PFSK-1 (cell line): ENCODE measurements at regions not wholly inside any gene's neighbourhood (a gene's known extent, or its start where the extent isn't known, plus 50 kb on each side); places are given as distances from the start of the nearest gene placed in this dataset.

Experiments
- FOXP2 ChIP-seq: optimal IDR thresholded peaks from 2 replicates; pipeline ENCODE3; 2011; ENCODE audit warnings: borderline replicate concordance, control low read depth, inconsistent platforms; ENCODE audit not compliant: insufficient read depth; ENCODE audit errors: extremely low read length, extremely low read depth
- POLR2AphosphoS5 ChIP-seq: IDR thresholded peaks from 2 replicates; pipeline ENCODE4 v1.6.1; 2012; ENCODE audit warnings: low read depth, mild to moderate bottlenecking, control low read depth, low read length, moderate library complexity
- SIN3A ChIP-seq: IDR thresholded peaks from 2 replicates; pipeline ENCODE4 v1.6.1; 2012; ENCODE audit warnings: mild to moderate bottlenecking, low read length, moderate library complexity, borderline replicate concordance; ENCODE audit not compliant: insufficient read depth
- TAF1 ChIP-seq: IDR thresholded peaks from 2 replicates; pipeline ENCODE4 v1.6.1; 2012; ENCODE audit warnings: low read length, control low read depth, borderline replicate concordance; ENCODE audit not compliant: insufficient read depth
- TF ChIP-seq, protein P1 (sequence below), 2 experiments: IDR thresholded peaks; 2 replicates each; pipeline versions ENCODE4 v1.6.1 to v1.8.0; 2011 to 2012; ENCODE audit warnings: low read depth in 2 of 2, low read length in 2 of 2, control low read depth in 1 of 2, inconsistent platforms in 1 of 2, mild to moderate bottlenecking in 1 of 2, moderate library complexity in 1 of 2; ENCODE audit not compliant: insufficient read depth in 1 of 2

DNA sequence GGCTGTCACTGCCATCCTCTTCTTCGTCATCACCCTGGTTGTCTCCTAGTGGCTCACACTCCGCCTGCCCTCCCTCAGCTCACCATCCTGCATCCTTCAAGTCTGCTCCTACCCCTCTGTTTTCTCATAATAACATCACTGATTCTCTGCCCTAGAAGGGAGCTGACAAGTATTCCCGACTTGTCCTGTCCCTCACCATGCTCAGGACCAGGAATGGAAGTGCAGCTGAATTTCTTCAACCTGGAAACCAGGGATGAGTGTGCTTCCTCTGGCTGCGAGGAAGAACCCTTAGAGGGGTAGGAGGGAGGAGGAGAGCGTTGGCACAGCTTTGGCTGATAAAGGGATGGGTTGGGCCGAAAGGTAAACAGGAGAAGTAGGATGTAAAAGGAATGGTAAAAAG is 174.8 kb upstream of the GPR26 start:
- TF ChIP-seq TAF1 (no peak), FOXP2 (no peak), SIN3A (no peak)

DNA sequence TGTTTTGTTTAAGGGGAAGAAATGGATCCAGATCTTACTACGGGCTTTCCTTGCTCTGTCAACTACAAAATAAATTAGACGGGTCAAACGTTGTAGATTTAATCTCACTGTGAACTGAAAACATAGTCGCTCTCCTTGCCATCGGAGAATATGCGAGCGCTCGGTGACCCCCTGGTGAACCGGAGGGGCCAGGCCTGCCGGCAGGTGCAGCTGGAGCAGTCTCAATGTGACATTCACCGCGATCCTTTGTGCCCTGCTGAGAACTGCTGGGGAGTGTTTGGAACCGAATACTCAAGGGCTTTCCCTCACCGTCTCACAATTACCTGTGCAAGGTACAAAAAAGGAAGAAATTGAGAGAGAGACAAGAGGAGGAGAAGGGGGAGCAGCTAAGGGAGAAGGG is 174.1 kb upstream of the GPR26 start:
- TF ChIP-seq SIN3A (no peak), POLR2AphosphoS5 (no peak), FOXP2 (no peak), TAF1 (no peak)
- TF ChIP-seq, protein P1, sequence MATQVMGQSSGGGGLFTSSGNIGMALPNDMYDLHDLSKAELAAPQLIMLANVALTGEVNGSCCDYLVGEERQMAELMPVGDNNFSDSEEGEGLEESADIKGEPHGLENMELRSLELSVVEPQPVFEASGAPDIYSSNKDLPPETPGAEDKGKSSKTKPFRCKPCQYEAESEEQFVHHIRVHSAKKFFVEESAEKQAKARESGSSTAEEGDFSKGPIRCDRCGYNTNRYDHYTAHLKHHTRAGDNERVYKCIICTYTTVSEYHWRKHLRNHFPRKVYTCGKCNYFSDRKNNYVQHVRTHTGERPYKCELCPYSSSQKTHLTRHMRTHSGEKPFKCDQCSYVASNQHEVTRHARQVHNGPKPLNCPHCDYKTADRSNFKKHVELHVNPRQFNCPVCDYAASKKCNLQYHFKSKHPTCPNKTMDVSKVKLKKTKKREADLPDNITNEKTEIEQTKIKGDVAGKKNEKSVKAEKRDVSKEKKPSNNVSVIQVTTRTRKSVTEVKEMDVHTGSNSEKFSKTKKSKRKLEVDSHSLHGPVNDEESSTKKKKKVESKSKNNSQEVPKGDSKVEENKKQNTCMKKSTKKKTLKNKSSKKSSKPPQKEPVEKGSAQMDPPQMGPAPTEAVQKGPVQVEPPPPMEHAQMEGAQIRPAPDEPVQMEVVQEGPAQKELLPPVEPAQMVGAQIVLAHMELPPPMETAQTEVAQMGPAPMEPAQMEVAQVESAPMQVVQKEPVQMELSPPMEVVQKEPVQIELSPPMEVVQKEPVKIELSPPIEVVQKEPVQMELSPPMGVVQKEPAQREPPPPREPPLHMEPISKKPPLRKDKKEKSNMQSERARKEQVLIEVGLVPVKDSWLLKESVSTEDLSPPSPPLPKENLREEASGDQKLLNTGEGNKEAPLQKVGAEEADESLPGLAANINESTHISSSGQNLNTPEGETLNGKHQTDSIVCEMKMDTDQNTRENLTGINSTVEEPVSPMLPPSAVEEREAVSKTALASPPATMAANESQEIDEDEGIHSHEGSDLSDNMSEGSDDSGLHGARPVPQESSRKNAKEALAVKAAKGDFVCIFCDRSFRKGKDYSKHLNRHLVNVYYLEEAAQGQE (IDR thresholded peaks at IDR 0.05; ENCODE audit: insufficient read depth in 1 of 2, low read depth in 2 of 2, low read length in 2 of 2): no peak

DNA sequence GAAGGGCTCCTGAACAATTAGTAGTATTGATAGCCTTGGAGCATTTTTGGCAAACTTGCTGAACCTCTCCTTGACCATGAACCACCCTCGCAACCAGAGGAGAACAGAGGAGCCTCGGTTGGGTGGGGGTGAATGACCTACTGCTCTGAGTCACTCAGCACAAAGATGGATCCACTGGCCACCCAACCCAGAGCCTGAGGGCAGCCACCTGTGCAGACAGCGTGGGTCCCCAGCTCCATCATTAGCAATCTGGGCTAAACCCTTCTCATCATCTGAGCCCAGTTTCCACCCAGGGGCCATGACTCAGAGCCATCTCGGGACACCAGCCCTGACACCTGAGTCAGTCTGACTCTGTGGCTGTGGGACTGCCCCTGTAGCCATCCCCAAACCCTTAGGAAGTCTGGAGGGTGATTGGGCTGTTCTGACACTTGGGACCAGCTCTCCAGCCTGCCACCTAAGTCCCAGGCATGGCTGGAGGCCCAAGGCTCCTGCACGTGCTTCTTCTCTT is 171.8 kb upstream of the GPR26 start:
- TF ChIP-seq SIN3A (no peak), TAF1 (no peak), POLR2AphosphoS5 (no peak), FOXP2 (no peak)
- TF ChIP-seq, protein P1 (IDR thresholded peaks at IDR 0.05; ENCODE audit: insufficient read depth in 1 of 2, low read depth in 2 of 2, low read length in 2 of 2): no peak

DNA sequence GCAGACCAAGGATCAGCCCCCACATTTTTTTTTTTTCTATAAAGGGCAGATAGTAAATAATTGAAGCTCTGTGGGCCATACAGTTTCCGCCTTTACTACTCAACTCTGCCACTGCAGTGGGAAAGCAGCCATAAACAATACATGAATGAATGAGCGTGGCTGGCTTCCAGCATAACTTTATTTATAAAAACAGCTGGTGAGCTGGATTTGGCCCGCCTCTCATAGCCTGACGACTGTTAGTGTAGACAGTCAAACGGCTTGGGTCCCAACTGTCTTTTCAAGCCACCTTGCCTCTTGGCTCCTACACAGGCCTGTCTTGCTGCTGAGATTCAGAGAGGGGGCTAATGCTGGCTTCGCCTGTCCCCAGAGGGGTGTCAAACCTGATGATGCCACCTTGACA is 169.8 kb upstream of the GPR26 start:
- no peak for TF ChIP-seq TAF1
- TF ChIP-seq, protein P1 (IDR thresholded peaks at IDR 0.05; ENCODE audit: insufficient read depth in 1 of 2, low read depth in 2 of 2, low read length in 2 of 2): no peak
- no peak for TF ChIP-seq POLR2AphosphoS5
- no peak for TF ChIP-seq SIN3A
- TF ChIP-seq FOXP2: no peak

DNA sequence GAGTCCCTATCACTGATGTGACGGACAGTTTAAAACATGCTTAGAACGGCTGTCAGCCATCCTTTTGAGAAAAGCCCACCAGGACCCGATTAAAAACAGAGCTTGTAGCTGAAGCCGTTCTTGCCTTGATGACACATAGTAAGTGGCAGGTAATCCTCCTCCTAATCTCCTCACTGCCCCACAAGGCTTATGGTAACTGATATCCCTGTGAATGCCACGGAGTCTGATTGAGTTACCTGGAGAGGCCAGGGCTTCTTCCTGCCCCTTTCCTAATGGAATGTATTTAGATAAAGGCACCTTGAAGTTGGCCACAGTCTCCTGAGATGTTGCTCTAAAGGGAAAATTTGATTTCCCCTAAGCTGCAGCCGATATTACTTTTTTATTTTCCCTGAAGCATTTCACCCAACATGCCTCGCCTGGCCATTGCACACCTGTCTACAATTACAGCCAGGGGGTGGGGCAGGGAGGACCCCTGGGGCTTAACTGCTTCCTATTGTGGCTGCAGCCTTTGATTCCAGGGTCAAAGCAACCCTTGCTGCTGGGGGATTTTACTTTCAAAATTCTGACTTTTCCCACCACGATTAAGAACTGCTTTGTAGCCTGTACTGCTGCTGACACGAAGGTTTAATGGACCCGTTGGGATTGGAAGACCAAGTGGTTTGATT is 169.0 kb upstream of the GPR26 start:
- TF ChIP-seq SIN3A: no peak
- TF ChIP-seq FOXP2: no peak
- no peak for TF ChIP-seq TAF1
- TF ChIP-seq POLR2AphosphoS5: no peak
- TF ChIP-seq, protein P1 (IDR thresholded peaks at IDR 0.05; ENCODE audit: insufficient read depth in 1 of 2, low read depth in 2 of 2, low read length in 2 of 2): no peak
